Left cardiac atrium (tissue), 4 donors: ENCODE measurements at regions not wholly inside any gene's neighbourhood (a gene's known extent, or its start where the extent isn't known, plus 50 kb on each side); places are given as distances from the start of the nearest gene placed in this dataset.
A peak's percentile ranks its signal among the peaks of the same experiment; 100 is the strongest.
"Not testable (repeated sequence)": the region's sequence is repeated elsewhere in the genome, so short reads cannot be mapped to it uniquely, and the experiment has no call there.

Experiments used
- ATAC-seq, 2 donors: fragments of 200-7000 bp; cut with Tn5 transposase; one replicate each; pipeline ENCODE4 v1.9.1; 2020; ENCODE audit warnings: mild to moderate bottlenecking in 2 of 2, moderate library complexity in 2 of 2
- DNase-seq: peaks from one replicate; pipeline ENCODE4 v3.0.0-alpha.2; 2020
- intact Hi-C, 2 donors: fragments of 100-400 bp; cut with DNase I; formaldehyde crosslinking; loops; one replicate each; pipeline versions ENCODE4 v1.14.1 to v1.15.1; 2022 to 2023
- donor health status: DM: no; HTN: yes; CAD: no.
- donor health status: DM: no; HTN: yes; CAD: no; lungs with severe emphysema.
- donor health status: DM: yes; HTN: yes; CAD: no.
- donor health status: Dilated cardiomyopathy.

DNA sequence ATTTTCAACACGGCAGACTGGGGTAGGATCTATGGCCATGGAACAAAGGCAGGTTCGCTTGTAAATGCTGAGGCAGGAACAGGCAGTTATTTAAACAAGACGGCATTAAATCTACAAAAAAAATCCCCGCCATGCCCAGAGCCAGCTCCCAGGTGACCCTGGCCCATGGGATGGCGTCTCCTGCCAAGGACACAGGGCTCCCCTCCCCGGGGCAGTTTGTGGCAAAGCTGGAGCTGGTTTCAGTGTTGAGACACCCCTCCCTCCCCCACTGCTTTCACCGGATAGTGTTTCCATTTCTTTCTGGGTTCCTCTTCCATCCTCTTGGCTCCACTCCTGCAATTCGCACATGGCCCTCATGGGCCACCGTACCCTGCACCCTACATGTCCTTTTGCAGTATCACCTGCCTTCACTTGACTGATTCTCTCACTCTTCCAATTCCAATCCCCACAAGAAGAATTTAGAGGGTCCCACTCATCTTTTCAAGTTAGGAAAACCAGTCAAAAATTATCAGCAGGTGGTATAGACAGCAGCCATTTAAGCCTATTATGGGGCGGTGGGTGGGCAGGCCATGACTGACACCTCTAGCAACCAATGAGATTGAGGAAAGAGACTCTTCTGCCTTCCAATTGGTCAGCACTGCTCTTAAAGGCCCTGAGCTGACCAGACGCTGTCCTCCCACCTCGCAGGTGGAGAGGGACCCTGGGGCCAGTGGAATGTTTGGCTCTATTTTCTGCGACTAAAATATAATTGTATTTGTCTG lies 52.0 kb downstream of the OLIG1 start:
- DNase-seq (no peak), ATAC-seq (no peak)
- intact Hi-C loops = no loop called here

DNA sequence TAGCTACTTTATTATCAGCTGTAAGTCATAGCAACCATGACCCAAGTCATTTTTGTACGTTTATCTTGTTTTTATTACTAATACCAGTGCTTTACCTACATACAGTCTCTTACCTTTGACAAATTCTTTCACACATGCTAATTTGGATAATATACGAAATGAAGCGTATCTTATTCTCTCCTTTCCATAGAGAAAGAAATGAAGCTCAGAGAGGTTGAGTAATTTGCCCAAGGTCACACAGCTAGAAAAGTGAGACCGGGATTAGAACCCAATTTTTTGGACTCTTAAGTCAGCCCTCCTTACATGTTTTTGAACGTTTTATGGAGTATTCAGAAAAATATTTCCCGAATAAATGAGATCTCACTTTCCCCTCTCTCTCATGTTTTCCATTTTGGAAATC lies 52.6 kb downstream of the OLIG1 start:
- ATAC-seq (no peak), DNase-seq (no peak)
- intact Hi-C loops = no loop called here

DNA sequence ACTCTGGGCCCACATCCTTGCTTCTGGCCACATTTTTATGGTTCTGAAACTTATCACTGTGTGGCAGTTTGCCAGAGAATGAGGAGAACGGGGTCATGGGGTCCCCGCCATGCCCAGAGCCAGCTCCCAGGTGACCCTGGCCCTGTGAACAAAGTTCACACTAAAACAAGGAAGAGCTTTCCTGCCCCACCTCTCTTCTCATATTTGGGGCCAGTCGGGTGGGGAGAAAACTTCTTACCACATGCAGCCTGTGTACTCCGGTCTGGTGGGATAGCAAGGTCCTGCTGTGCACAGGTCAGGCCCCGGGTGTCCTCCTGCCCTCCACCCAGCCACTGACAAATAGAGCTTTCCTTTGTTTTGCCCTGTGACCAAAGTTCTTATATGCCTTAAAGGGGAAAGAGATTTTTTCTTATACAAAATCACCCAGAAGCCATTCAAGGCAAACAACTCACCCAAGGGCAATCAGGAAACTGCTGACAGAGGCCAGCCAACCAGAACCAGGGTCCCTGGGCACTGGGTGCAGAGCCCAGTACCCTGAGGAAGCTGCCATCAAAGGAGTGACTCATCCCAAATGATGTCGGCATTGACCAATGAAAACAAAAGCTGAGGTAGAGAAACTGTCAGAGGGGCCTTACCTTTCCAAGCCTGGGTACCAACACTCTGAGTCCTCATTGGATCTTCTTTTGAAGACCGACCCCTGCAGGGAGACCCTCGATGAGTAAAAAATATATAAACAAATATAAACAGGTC lies 53.6 kb downstream of the OLIG1 start:
- intact Hi-C loops = no loop called here
- DNase-seq = no peak
- ATAC-seq = no peak

GRCh38 chr21:33124889-33125288 lies 54.9 kb downstream of the OLIG1 start:
- intact Hi-C loops = loop anchor here in 1 of 2 donors (5.0 kb wide), 2 partner anchors 133 to 183 kb away; no protein-coding TSS in a partner anchor
- DNase-seq (no peak), ATAC-seq (no peak)

DNA sequence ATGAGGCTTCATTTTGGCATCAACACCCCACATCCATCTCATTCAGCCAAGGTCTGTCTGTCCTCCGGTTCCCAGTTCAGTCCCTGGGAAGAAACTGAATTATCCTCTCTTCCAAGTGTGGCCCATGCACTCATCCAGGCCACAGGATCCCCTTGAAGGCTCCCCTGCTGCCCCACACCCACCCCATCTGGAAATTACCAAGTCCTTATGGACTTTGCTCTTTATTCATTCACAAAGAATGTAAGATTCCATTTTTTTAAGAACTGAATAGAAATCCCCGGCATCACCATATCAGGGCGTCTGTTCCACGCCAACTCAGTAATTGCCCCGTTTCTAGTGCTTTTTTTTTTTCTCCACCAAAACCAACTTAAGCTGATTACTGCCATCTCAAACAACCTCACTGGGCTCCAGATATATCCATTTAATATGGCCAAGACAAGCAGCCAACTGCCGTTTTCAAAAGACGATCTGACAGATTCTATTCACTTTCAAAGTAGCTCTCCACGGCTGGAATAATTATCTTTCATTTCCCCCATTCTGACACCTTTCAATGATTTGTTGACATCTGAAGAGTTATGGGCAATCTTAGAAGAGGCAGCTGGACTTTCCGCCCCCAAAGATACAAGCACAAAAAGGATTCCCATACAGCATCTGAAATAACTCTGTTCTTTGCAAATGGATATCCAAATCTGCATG lies 55.9 kb downstream of the OLIG1 start:
- ATAC-seq = no peak
- intact Hi-C loops = loop anchor here in 1 of 2 donors (5.0 kb wide), 2 partner anchors 134 to 184 kb away; no protein-coding TSS in a partner anchor
- DNase-seq = no peak

GRCh38 chr21:33126569-33126968 lies 56.6 kb downstream of the OLIG1 start:
- ATAC-seq (no peak), DNase-seq (no peak)
- intact Hi-C loops = loop anchor here in 1 of 2 donors (5.0 kb wide), 2 partner anchors 134 to 184 kb away; no protein-coding TSS in a partner anchor

- ATAC-seq (peak; percentile 92 to 94), DNase-seq (peak; percentile 53)
- intact Hi-C loops = loop anchor here in 1 of 2 donors (5.0 kb wide), 2 partner anchors 135 to 185 kb away; no protein-coding TSS in a partner anchor
These were observed 57.4 kb downstream of the OLIG1 start for GRCh38 chr21:33127154-33127867.

DNA sequence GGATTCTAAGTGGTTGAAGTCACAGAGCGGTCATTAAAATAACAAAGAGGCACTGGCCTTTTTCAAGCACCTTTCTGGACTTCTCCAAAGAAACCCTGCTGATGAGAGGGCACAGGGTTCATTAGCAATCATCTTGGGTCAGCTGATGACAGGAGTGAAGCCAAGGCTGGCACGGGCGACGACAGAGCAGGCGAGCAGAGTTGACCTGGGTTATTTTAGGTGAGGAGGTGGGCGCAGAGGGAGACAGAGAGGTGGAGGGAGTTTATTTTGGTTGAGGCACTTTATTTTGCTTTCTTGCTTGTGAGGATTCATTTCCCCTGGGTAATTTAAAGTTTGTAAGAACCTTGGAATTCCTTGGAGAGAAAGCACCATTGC lies 57.9 kb downstream of the OLIG1 start:
- intact Hi-C loops = loop anchor here in 1 of 2 donors (5.0 kb wide), 2 partner anchors 136 to 186 kb away; no protein-coding TSS in a partner anchor
- no peak for DNase-seq
- no peak for ATAC-seq

DNA sequence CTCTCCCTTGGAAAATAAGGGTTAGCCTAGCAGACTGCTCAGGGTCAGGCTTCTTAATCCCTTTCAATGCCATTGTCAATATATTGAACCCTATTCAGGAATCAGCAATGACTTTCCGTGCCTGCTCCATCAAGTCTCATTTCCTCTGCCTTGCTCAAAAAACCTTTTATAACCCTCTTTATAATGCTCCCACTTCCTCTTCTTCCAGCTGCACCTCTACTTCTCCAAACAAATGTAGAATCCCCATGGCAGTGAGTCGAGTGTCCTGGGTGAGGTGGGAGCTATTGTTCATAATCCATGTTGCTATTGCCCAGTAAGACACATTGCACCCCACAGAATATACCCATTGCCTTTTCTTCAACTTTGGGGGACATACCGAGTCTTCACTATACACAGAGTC lies 58.6 kb downstream of the OLIG1 start:
- ATAC-seq = no peak
- DNase-seq = no peak
- intact Hi-C loops = loop anchor here in 1 of 2 donors (5.0 kb wide), 2 partner anchors 136 to 186 kb away; no protein-coding TSS in a partner anchor

DNA sequence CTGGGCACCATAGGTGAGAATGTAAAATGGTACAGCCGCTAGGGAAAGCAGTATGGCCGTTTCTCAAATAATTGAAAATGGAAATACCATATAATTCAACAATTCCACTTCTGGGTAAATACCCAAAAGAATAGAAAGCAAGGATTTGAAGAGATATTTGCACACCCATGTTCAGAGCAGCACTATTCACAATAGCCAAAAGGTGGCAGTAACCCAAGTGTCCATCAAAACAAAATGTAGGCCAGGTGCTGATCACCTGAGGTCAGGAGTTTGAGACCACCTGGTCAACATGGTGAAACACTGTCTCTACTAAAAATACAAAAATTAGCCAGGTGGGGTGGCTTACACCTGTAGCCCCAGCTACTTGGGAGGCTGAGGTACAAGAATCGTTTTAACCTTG lies 62.1 kb downstream of the OLIG1 start:
- intact Hi-C loops = no loop called here
- ATAC-seq = no peak
- no peak for DNase-seq

GRCh38 chr21:33133892-33134291 lies 64.0 kb downstream of the OLIG1 start:
- intact Hi-C loops = no loop called here
- no peak for ATAC-seq
- DNase-seq = no peak

DNA sequence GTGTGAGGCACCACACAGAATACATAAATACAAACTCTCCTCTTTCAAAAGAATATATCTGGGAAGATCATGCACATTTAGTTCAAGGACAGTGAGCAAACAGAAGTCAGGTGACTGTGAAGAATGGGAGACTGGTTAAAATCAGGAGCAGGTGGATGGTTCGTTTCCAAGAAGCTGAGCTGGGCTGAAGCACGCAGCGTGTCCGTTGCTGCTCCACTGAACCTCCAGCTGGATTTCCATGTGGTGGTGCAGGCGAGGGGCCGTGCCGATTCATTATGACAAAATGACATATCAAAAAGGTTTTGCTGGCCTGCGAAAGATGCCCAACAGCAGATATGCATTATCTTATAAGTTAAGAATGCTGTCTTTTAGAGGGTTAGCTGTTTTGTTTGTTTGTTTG lies 66.0 kb downstream of the OLIG1 start:
- intact Hi-C loops = no loop called here
- DNase-seq (no peak), ATAC-seq (no peak)

DNA sequence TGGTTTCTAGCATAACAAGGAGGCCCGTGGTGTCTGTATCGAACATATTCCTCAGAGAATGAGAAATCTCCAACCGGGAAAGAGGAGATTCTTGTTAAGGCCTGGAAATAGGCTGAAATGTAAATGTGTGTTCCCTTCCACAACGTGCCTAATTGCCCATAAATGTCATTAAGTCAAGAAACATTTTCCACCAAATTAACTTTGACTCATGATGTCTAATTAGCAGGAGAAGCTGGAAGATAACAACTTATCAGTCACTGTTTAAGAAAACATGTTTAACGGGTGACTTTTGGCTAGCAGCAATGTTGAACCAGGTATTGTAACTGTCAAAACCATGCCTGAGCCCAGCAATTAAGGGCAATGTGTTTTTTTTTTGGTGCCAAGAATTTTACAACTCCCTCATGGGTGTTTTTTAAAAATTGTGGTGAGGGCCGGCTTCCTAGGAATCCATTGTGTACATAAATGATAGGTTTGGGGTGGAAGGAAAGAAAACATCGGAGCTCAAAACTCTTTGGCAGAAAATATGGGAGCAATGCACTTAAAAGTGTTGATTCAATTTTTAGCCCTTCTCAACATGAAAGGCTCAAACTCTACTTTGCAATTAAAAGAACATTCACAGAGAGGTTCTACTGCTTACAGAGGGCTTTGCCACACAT lies 67.0 kb downstream of the OLIG1 start:
- intact Hi-C loops = no loop called here
- ATAC-seq (no peak), DNase-seq (no peak)

DNA sequence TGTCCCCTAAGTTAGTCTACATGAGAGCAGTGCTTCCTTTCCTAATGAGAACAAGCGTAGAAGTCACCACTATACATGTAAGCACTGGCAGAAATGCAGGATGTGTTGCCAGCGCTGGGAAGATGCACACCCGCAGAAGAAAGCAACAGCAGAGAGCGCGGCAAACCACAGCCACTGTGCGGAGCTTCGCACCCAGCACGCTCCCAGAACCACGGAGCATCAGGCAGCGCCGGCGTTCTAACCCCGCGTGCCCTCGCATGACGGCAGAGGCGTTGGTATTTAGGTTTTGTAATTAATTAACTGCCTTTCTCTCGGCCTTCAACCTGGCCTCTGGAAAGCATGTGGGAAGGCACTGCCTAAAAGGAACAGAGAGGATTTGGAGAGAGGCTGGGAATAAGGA lies 69.1 kb downstream of the OLIG1 start:
- no peak for ATAC-seq
- intact Hi-C loops = no loop called here

DNA sequence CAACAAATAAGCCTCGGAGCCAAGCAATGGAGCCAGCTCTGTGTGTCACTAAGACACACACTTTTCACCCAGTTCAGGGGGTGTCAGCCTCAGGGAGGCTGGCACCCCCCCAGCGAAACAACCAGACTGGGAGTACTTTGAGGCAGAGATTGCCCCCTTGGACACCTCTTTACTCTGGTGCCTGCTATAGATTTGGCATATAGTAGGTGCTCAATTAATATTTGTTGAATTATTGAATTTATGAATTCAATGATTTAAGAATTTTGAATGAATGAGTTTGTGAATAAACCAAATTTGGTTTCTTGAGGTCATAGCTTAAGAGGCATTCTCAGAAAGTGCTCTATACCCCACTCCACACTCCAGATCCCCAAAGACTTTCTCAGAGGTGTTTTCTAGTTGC lies 70.3 kb downstream of the OLIG1 start:
- intact Hi-C loops = no loop called here
- ATAC-seq (no peak), DNase-seq (no peak)

More for the DNA sequence above, 69.1 kb downstream of the OLIG1 start:
- DNase-seq = no peak

DNA sequence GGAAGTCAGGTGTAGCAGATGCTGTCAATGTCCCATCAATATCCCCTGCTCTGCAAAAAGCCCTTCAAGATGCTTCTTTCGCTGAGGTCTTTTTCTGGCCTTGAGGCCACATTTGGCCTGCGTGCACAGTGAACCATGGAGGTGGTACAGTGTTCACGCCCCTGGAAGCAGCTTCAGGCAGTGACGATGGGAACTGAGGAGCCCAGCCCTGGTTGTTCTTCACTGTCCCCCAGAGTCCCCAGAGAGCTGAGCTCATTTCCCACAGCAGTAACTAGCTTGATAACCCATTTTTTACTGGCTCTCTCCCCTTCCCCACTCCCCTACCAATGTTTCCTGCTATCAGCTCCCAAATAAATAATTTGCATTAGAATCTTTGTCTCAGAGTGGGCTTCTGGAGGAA lies 76.5 kb downstream of the OLIG1 start:
- intact Hi-C loops = no loop called here
- DNase-seq (no peak), ATAC-seq (no peak)

DNA sequence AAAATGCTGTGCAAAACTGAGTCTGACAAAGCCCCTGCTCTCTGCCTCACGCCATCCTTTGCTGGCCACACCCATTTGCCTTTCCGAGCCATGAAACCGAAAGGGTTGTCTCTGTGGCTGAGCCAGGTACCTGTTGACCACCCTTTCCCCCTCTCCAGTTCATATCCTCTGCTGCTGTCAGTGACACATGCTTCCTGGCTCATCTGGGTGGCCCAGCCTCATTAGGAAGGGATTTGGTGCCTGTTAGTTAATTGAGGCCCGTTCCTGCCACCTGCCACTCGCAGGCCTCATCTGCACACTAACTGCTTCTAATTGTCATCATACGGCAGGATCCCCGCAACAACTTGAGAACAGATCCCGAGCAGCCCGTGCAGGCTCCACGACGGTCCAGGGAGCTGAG lies 79.2 kb downstream of the OLIG1 start:
- intact Hi-C loops = no loop called here
- DNase-seq (no peak), ATAC-seq (no peak)

DNA sequence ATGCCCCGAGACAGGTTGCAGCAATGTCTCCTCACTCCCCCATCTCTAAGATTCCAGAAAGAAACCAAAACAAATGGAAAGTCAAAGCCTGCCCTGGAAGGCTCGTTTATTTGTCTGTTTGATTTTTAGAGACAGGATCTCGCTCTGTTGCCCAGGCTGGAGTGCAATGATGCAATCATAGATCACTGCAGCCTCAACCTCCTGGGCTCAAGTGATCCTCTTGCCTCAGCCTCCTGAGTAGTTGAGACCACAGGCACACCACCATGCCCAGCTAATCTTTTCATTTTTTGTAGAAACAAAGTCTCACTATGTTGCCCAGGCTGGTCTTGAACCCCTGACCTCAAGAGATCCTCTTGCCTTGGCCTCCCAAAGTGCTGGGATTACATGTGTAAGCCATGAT lies 78.8 kb upstream of the IFNAR2 start:
- intact Hi-C loops, ATAC-seq, DNase-seq: not testable (repeated sequence)
